Astrocyte of the spinal cord (primary cell): ENCODE measurements at regions not wholly inside any gene's neighbourhood (a gene's known extent, or its start where the extent isn't known, plus 50 kb on each side); places are given as distances from the start of the nearest gene placed in this dataset.
"Not testable (repeated sequence)": the region's sequence is repeated elsewhere in the genome, so short reads cannot be mapped to it uniquely, and the experiment has no call there.

ENCODE experiments used
- DNase-seq: peaks from one replicate; pipeline ENCODE4 v3.0.0; 2011; ENCODE audit warnings: low read depth, low spot score
- H3K4me3 ChIP-seq: 2 replicates; pipeline ENCODE4 v1.5.1; 2011; ENCODE audit warnings: low read depth, mild to moderate bottlenecking, low read length, moderate library complexity
- in situ Hi-C: cut with HindIII; loops from 2 replicates; pipeline ENCODE4 v1.10.0; 2017; ENCODE audit warnings: low sequenced_read_pairs

DNA sequence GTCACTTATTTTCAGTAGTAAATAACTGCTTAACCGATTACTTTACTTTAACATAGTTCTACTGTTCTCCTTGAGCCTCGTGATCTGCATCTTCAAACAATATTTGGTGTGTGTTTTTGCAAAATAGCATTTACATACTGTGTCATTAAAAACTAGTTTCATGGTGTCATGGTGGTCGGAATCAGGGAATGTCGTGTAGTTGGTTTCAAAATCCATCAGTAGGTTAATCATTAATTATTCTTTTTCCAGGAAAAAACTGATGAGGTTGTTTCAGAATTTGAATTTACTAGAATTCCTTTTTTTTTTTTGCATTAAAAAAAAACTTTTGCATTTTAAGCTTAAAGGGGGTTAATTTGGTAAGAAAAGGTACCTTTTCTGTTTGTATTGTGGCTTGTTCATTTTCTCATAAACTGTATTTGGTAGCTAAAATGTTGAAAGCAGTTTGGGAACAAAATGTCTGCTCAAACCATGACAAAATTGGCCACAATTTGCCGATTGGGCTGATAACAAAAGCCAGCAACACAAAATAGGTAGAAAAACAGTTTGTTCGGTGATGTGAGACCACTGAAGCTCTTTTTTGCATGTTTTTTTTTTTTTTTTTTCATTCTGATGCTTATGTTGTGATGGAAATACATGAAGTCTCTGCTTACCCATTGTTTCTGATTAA is 234.9 kb upstream of the PLGLB2 start:
- DNase-seq, H3K4me3 ChIP-seq, in situ Hi-C loops: not testable (repeated sequence)

DNA sequence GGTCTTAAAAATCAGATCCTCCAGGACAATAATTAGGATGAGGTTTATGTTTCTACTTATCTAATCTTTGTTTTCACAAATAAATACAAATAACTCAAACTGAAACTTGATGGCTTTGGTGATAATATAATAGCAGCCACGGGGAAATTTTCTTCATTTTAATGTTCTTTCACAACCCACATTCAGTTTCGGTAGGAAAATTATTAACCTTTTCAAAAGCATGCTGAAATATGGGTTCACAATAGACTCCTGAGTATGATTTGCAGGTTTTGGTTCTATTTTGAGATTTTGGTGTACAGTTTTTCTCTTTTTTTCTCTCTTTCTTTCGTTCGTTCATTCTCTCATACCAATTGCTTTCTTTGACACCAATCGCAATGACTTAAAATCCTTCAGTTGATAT is 233.9 kb upstream of the PLGLB2 start:
- H3K4me3 ChIP-seq, in situ Hi-C loops, DNase-seq: not testable (repeated sequence)

DNA sequence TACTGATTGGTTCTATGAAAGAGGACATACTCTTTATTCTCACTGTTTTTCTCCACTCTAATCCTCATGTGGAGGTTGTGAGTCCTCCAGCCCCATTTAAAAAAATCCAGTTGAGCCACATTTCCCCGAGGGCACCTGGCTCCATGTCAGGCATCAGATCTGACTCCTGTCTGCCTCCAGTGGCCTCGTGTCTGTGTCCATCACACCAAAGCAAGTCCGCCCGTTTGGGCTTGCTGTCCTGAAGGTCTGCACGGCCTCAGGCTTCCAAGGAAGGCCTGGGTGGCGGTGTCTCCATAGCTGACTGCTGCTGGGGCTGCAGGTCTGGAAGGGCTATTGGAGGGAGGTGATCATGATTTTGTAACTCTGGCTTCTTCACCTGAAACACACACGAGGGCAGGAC is 233.4 kb upstream of the PLGLB2 start:
- H3K4me3 ChIP-seq, in situ Hi-C loops, DNase-seq: not testable (repeated sequence)

DNA sequence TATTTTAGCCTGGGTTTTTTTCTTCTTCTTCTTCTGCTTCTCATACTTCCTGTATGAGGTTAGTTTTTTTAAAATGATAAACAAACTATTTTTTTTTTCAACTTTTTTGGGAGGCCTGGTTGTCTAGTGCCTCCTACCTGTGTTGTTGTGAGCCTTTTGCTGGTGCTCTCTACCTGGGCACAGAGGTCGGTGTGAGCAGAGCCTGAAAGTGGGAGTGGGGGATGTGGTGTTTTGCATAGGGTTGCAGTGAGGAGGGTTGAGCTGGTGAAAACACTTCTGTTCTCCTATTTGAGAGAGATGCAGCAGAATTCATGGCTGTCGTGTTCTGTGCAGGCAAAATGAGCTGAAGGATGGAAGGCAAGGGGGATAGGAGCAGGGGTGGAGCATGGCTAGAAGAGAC is 232.7 kb upstream of the PLGLB2 start:
- H3K4me3 ChIP-seq, DNase-seq, in situ Hi-C loops: not testable (repeated sequence)

DNA sequence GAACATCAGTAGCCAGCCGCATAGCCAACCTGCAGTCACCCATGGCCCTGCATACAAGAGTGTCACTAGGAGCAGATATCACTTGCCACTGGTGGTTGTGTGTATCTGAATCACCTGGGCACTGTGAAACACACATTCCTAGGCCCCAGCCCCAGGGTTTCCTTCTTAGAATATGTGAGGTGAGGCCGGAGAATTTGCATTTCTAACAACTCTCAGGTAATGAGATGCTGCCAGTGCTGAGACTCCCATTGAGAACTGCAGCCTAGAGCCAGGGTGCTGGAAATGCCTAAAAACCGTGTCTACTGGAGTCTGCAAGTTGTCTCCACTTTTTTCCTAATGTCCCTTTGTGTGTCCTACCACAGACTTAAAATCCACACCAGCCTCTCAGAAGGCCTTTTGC is 232.0 kb upstream of the PLGLB2 start:
- H3K4me3 ChIP-seq, DNase-seq, in situ Hi-C loops: not testable (repeated sequence)

DNA sequence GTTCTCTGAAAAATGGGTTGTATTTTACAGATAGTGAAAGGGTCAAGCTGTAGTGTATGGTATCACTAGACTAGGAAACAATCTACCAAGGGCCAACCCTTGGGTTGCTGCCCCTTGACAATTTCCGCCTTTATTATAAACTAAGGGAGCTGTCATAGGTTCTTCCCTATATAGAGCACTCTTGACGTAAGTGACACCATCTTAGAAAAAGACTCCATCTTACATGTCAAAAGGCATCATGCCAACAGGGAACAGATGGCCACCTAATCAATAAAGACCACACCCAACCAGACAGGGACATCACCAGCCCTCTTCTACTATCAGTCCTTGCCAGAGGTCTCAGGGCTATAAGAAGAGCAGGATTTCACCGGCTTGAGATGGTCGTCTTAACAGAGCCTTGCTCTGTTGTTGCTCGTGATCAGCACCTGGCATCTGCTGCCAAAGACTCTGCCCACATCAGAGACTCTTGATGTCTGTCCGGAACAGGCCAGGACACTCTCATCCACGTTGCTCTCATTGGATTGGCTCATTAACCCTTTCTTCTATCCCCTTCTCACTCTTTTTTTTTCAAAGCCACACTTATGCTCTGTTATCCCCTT is 231.4 kb upstream of the PLGLB2 start:
- H3K4me3 ChIP-seq, in situ Hi-C loops, DNase-seq: not testable (repeated sequence)

DNA sequence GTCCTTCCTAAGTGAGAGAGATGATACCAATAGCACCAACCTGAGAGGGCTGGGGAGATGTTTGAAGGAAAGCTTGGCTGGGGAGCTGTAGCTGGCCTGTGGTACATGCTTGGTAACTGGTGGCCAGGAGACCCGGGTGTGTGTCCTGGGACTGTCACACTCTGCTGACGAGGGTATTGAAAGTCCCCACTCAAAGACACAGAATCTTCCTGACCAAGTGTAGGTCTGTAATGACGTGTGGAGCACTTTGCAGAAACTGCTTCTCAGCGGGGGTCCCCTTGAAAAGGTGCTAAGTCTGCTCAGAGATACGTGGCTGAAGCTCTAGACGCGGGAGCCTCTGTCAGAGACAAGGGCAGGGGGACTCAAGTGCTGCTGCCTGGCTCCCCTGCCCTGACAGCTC is 230.4 kb upstream of the PLGLB2 start:
- DNase-seq, in situ Hi-C loops, H3K4me3 ChIP-seq: not testable (repeated sequence)

DNA sequence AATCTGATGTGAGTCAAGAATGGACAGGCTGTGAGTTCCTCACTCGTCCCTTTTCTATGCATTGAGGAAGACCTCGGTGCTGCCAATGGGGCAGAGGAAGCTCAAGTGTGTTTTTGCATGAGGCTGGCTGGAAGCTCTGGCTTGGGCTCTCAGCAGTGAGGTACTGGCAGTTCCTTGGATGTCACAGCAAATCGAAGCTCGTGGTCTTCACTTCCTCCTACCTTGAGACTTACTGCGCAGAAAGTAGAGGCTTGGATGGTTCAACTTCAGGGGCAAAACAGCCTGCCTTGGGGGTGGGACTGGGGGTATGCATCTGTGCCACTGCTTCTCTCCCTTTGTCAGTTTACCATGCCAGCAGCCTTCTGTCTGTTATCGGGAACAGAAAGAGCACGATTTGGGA is 229.8 kb upstream of the PLGLB2 start:
- DNase-seq, H3K4me3 ChIP-seq, in situ Hi-C loops: not testable (repeated sequence)

DNA sequence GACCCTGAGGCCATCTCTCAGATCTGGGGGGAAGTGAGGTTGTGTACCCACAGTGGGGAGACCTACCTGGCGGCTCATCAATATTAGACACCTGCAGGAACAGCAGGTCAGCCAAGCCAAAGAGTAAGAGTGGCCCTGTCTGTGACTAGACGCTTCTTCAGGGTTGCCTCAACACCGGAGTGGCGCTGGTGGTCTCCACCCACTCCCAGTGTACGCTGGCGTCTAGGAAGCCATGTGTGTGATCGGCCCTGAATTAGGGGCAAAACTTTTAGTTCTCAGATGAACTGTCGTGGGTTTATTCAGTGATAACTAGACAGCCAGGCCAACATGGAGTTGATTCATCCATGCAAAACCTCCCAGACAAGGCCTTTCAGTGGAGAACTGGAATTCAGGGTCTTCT is 229.3 kb upstream of the PLGLB2 start:
- H3K4me3 ChIP-seq, DNase-seq, in situ Hi-C loops: not testable (repeated sequence)

DNA sequence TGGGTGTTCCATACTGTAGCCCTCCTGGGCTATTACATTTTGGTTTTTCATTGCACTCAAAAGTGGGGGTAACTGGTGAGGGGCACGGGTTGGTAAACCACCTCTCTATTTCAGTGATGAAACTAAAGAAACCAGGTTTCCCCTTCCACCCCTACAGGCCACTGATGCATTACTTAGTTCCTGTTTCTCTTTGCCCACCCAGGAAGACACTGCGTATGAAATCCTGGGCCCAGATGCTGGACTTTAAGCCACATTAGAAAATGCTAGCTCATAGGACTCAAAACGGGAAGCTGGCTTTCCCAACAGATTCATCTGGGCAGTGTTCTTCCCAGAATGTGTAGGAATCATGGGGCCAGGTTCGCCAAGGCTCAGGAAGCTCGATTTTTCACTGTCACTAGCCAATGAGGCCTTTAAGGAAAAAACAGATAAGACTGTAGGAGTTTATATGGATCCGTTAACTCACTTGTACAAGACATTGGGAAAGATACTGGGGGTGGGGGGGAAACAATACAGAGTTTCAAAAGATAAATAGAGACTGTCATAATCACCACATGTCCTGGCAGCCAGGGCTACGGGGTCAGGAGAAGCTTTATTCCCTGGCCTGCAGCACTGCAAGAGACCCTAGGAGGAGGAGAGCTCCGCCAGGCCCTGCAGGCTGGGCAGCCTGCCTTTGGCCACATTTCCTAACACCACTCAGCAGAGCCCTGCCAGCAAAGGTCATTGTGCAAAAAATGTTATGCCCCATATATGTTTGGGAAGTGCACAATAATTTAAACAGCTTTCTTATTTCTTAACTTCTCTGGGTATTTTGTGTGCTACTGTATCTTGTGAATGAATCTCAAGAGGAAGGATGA is 228.5 kb upstream of the PLGLB2 start:
- DNase-seq, in situ Hi-C loops, H3K4me3 ChIP-seq: not testable (repeated sequence)

DNA sequence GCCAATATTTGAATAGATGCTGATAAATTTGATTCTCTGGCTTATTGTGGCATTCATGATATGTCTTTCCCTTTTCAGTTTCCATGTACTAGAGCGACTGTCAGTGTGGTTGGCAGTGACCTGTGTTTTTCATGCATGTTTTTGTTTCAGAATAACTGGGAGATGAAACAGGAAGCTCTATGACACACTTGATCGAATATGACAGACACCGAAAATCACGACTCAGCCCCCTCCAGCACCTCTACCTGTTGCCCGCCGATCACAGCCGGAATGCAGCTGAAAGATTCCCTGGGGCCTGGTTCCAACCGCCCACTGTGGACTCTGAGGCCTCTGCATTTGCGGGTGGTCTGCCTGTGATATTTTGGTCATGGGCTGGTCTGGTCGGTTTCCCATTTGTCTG is 226.8 kb upstream of the PLGLB2 start:
- DNase-seq, in situ Hi-C loops, H3K4me3 ChIP-seq: not testable (repeated sequence)

DNA sequence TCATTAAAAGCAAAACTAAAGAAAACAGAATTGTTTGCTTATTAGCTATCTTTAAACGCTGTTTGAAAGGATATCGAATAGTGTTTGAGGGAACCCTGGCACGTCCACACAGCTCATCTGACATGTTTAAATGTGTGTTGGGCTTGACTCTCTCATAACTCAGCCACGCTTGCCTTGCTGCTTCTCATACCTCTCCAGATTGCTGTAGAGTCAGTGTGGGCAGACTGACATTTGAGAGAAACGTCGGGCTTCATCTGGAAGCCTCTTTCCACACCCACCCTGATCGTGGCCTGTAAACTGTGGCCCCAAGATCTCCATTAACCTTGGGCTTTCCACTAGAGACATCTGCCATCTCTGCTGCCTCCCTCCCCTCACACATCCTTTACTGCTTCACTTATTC is 226.4 kb upstream of the PLGLB2 start:
- H3K4me3 ChIP-seq, DNase-seq, in situ Hi-C loops: not testable (repeated sequence)

DNA sequence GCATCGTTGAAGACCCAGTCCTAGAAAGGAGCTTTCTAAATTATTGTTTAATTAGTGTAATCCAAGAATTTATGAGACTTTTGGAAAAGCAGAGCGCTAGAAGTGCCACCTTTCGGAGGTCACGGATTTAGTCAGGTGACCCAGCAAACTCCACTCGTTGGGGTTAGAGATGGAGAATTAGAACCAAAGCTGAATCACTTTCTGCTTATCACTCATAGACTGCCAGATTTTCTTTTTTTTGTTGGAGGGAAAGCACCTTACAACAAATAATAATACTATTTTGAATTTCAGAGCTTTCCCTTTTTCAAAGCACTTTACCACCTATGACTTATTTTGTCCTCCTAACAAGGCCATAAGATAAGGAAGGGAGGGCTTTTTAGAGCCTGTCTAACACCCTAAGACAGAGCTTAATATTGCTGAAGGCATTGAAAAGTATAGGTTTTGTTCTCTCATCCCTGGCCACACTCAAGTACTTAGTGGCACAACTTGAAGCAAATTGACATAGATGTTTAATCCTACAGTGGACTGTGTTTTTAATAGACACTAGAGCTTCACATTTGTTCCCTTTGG is 223.2 kb upstream of the PLGLB2 start:
- in situ Hi-C loops, DNase-seq, H3K4me3 ChIP-seq: not testable (repeated sequence)

DNA sequence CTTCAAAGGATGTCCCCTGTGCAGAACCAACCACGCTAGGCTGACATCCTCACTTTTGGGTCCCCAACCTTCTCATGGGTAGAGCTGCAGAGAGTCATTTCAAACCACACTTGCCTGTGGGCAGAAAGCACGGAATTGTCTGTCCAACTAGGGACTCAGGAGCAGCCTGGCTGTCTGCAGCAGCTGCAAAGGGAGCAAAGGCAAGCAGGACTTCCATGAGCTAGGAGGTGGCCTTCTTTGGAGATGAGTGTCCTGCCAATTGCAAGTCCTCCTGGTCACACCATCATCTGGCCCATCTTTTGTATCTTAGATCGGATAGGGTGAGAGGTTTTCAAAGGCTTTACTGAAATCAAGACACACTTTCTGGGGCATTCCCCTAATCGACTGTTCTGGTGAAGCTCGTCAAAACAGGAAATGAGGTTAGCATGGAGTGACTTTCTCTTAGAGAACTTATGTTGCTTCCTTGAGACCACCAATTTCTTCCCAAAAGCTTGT is 222.3 kb upstream of the PLGLB2 start:
- H3K4me3 ChIP-seq, DNase-seq, in situ Hi-C loops: not testable (repeated sequence)

DNA sequence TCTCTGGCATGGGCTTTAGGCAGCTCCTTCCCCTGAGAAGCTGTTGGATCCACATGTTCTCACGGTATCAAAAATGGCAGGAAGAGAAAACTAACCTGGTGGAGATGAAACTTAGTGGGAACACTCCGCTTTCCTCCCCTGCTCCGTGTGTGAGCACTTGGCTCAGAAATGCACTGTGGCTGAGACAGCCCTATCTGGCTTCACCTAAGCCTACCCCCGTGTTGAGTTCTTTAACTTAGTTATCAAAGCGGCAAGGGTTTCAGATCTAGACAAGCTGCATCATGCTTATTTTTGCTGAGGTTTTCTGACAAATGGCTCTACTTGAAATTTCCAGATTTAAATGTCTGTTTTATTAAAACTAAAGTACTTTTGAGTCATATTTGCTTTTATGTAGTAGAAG is 221.6 kb upstream of the PLGLB2 start:
- DNase-seq, in situ Hi-C loops: not testable (repeated sequence)

DNA sequence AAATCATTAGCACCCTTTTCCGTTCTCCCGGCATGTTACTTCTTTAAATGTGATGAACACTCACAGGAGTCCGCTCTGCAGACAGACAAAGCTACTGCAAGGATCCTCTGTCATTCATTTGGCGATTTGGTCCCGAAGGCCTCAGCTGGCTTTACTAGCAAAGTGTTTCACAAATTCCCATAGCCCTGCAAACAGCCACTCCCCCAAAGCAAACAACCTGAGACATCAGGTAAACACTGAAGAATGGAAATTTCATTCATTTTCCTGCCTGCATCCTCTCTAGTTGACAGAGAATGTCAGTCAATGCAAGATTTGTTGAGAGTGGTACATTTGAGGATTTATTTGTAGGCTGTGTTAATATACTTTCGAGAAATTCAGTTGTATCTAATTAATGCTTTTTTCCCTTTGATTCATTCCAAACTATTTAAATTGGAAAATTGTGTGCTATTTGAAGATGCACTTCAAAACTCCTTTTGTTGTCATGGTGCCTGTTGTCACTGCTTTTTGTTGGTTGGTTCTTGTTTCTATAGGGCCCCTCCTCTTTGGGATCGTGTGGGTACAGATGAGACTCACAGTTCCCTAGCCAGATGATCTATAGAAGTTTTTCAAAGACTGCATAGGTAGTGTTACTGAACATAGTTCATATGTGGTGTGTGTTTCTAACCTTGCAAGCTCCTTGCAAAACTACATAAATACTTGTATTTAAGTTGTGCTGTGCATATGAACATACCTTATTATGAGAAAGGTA is 215.7 kb upstream of the PLGLB2 start:
- H3K4me3 ChIP-seq, DNase-seq, in situ Hi-C loops: not testable (repeated sequence)

More for the DNA sequence above, 221.6 kb upstream of the PLGLB2 start:
- not testable (repeated sequence) for H3K4me3 ChIP-seq
